ENCODE measurements at regions not wholly inside any gene's neighbourhood (a gene's known extent, or its start where the extent isn't known, plus 50 kb on each side); places are given as distances from the start of the nearest gene placed in this dataset.
"Not testable (repeated sequence)": the region's sequence is repeated elsewhere in the genome, so short reads cannot be mapped to it uniquely, and the experiment has no call there.

DNA sequence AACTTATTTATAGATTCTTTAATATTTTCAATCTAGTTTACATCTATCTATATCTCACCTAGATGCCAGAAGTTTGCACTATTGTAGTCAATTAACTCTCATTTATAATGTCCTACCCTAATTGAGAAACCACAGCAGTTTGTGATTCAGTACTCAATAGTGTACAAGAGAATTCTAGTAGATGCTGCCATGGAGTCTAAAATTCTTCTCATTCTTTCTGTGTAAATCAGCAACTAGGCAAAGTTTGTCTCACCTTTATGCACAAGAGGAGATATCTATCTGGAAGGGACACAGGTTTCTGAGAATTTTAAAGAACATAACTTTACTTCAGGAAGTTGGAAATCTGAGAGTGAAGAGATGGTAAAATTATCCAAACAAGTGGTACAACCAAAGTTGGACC lies 173.0 kb upstream of the FBXL7 start:
- no peak for DNase-seq

DNA sequence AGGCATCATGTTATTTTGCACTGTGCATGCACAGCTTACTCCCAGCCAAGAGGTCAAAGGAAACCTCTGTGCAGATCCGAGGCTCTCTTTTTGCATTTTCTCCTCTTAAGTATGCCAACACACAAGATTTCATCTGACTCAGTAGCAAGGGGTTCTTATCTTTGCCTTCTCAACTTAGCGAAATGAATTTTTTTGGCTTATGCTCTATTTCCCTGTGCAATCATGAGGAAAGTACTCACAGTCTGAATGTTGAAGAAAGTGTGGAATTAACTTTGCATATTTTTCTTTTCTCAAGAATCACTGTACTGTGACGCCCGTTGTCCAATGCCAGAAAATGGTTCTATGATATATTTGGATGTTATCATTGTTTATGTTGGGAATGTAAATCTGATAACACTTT lies 173.5 kb upstream of the FBXL7 start:
- DNase-seq: no peak

DNA sequence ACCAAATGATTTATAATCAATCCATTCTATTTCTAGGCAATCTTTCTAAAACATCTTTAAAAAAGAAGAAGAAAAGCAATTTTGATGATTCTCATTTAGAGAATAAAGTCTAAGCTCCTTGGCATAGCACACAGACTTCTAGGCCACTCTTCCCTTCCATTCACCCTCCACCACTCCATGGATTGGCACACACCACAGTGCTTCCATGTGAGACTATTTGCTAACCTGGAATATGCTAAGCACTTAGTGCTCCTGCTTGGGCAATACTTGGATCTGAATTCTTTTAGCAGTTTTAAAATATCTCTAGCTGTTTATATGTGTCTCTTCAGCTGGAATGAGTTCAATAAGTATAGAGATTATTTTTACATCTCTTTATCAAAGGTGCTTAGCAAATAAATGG lies 177.6 kb upstream of the FBXL7 start:
- DNase-seq: no peak

DNA sequence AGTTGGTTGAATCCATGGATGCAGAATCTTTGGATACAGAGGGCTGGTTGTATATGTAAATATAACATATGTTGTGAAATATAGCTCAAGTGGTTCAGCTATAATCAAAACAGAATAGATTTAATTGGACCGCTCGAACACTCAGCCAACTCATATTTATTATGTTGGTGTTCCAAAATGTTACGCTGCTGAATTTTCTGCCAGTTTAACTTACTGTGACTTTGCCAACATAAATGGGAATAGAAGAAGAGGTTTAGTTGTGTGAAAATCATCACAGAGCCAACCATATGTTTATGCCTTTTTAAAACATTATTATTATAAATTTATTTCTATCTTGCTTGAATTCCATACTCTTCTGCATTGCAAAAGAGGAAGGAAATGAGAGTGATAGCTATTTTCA lies 178.2 kb upstream of the FBXL7 start:
- no peak for DNase-seq

DNA sequence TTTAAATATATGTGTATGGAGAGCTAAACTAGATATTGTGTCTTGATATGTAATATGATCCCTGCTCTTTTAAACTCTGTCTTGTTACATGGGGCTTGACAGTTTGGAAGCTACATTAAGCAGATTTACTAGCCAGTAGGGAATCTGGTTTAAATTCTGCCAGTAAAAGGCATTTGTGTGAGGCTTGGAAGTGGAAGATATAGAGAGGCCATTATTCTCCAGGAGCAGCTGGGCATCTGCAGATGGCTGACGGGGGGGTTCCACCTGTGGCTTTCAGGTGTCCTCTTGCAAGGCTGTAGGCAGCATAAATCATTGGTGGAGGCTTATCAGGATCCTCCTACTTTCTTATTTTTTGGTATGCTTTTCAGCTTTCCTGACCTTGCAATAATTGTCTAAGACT lies 179.1 kb upstream of the FBXL7 start:
- no peak for DNase-seq

DNA sequence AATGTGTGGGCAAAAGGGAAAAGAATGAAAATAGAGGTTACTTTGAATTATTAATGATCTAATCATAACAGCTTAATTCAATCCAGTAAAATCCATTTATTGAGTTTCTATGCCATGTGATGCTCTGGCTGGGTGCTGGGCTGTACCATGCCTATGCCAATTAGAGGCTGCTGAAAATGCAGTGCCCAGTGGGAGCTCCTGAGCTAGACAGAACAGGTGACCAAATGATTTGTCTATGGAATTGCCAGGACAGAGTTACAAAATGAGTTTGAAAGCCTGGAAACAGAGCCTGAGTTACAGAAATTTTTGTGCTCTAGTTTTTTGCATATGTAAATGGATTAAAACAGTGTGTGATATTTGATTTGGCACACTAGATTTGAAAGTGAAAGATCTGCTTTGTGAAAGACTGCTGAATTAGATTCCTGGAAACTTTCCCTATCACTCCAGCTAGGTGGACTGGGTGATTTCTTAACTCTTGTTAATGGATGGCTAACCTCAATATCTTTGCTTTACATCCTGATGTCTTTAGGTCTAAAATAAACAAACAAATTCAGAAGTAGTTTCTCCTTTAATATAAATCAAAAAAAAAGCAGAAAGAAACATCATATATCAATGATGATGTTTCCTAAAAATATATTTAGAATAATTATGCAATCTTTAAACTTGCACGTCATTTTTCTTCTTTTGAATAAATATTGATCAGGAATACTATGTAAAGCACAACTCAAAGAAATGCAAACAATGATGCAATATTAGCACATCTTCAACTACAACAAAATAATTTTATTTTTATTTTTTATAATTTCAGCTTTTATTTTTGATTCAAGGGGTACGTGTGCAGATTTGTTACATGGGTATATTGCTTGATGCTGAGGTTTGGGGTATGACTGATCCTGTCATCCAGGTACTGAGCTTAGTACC lies 194.8 kb upstream of the FBXL7 start:
- no peak for DNase-seq

DNA sequence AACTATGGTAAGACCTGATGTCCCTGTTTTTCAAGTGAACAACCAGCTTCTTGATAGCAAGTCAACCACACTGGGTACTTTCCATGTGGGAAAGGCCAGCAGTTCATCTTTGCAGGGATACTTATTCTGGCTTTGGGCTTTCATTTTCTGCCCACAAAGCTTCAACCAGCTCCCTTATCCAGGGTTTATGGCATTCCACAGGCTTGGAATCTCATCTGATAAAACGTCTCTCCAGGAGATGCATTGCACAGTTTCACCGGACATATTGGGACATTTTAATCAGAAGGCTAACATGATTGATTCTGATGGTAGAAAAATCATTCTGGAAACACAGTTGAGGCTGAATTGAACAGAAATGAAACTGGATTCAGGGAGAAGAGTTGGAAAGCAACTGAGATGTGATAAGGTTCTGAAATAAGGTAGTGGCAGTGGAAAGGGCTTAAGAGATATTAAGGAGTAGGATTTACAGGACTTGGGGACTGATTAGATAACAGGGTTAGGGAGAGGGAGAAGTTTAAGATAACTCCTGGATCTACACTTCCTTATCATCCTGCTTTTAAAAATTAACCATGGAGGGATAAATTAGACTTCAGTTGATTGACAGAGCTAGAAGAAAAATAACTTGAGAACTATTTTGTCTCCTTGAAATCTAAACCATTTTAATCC lies 195.8 kb upstream of the FBXL7 start:
- no peak for DNase-seq

DNA sequence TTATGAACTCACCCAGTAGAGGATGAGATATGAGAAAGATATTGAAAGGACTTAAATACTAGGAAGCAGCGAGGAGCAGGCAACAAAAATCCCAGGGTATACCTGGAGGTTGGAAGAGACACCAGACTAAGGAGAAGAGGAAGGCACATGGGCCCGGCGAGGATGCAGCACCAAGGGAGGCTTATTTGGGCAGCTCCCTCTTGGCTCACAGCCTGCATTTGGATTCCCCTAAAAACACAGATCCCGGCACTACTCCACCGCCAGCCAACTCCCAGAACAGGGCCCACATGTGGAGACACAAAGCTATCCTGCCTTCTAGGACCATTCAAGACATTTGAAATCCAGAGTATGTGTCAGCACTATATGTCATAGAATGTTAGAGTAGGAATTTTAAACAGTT lies 199.8 kb upstream of the FBXL7 start:
- DNase-seq: no peak

DNA sequence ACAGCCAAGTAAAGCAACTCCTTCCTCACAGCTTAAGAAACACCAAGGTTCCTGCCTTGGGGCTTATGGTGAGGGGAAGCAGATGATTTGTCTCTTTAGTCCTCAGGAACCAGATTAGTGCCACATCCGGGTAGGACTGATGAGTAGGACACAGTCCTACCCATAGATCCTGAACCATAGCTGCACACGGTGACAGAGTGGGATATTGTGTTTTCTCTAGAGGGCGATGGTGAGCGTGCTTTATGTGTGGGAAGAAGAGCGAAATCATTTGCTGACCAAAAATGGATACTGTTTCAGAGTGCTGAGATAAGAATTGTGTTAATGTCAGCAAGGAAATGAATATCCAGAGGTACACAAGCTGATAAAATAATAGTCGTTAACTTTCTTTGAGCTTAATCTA lies 209.0 kb upstream of the FBXL7 start:
- DNase-seq: no peak

DNA sequence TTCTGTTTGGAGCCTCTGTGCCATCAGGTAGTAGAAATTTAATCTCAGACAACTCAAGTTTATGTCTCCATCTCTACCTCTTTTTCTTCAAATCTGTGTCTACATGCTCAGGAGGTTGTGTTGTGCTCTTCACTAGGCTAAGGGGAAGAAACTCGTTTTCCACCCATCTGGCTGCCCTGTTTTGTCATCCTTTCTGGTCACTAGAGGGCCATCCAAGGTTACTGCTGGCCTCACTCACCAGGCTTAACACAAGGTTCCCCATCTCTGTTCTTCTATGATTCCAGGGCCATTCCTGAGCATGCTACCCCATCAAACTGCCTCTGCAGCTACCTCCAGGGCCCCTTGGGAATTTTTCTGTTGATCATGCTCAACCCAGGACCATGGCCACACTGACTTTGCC lies 213.3 kb upstream of the FBXL7 start:
- DNase-seq: no peak

DNA sequence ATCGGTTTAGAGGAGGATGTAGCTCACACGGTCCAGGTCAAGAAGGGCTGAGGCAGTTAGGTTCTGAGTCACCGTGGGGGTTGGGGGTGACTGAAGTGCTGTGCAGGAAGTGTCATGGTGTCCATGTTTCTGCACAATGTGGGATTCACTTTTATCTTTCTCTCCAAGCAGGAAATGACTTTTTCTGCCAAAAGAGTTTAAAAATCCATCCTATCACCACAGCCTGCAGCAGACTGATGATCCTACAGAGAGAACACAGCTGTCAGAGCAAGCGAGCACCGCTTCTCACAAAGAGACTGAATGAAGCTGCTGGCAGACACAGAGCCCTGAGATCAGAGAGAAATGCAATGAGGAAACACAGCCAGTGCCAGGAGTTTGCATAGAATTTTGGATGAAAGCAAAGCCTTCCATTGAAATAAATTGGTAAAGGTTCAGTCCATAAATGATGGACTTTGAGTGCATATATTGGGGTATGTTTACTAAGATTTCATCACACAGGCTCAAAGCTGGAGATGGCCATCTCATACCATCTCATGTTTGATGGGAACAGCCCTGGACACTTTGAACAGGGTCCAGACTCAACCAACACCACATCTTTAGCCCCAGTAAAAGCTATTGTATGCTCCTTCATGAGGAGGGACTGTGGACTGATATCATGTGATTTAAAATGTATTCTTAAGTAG lies 213.9 kb upstream of the FBXL7 start:
- no peak for DNase-seq

DNA sequence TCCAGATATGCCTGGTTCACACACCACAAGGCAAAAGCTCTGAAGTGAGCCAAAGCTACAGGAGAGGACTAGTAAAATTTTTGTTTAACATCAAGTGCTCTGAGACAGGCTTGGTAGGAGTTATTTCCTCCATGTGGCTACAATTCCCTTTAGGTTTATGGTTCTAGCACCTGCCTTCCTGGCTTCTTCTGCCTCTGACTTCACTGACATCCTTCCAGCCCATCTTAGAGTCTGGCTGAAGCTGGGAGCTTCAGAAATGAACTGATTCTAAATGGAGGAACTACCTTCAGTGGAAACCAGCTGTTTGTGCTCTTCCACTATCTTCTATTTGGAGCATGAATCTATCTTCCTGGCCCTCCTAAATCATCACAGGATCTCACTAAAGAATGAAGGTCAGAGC lies 215.3 kb upstream of the FBXL7 start:
- no peak for DNase-seq

DNA sequence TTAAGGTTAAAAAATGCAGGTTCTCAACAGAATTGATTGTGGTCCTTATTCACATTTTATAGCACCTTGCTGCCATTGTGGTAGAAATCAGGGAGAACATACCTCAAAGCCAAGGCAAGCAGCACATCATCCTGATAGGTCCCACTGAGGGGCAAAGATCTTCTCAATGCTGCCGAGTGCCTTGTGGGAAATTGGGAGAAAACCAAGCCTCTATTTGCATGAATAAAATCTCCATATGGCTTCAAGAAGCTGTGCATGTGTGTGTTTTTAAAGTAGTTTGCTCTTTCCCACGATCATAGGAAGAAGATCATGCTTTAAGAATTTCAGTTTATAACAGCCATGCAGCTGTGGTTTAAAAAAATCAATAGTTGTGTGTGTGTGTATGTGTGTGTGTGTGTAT lies 216.9 kb upstream of the FBXL7 start:
- no peak for DNase-seq

DNA sequence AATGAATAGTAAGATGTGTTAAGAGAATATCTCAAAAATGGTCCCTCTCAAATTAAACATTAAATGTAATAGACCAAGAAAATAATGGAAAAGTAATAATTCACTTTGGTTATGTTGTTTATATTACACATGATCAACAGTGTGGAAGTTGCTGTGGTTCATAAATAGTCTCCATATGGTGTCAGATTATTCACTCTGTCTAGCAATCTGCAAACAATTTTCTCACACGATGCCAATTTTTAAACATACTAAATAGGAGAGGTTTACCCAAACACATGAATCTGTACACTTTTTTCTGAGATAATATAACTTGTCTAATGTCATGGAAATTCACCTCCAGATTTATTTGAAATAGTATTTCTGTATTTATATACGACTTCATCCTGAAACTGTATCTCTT lies 217.4 kb upstream of the FBXL7 start:
- DNase-seq: no peak

DNA sequence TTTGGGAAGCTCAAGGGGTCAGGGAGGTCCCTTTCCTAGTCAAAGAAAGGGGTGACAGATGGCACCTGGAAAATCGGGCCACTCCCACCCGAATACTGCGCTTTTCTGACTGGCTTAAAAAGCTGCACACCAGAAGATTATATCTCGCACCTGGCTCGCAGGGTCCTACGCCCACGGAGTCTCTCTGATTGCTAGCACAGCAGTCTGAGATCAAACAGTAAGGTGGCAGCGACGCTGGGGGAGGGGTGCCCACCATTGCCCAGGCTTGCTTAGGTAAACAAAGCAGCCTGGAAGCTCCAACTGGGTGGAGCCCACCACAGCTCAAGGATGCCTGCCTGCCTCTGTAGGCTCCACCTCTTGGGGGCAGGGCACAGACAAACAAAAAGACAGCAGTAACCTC lies 228.4 kb upstream of the FBXL7 start:
- DNase-seq: not testable (repeated sequence)

DNA sequence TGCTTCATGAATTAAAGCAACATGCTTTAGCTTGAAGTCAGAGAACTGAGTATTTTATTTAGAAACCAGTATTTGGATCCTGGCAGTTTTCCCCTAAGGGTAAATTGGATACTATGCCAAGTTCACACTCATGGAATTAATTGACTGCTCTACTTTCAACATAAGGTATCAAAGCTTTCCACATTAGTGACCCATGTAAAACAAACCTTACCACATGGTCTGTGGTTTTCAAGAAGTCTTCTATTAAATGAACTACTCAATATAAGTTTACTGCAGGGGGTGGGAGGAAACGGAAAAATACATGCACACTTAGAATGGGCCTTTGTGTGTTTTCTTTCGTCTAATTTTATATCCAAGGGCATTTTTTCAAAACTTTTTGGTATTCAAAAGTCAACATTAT lies 232.0 kb upstream of the FBXL7 start:
- DNase-seq: no peak

DNA sequence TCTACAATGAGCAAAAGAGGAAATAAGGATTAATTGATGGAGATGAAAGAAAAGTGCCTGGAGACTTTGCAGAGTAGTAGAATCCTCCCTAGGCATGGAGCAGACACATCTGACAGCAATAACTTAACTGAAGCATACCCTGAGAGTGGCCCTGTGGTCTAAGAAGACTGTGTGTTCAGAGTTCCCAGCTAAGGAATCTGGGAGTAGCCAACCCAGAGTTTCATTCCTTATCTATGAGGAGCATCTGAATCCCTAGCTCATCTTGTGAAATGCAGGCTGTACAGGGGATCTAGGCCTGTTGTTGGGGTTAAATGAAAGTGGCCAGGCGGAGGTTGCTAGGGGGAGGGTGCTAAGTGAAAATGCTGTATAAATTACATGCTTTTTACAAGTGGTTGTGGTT lies 233.1 kb upstream of the FBXL7 start:
- DNase-seq: no peak

DNA sequence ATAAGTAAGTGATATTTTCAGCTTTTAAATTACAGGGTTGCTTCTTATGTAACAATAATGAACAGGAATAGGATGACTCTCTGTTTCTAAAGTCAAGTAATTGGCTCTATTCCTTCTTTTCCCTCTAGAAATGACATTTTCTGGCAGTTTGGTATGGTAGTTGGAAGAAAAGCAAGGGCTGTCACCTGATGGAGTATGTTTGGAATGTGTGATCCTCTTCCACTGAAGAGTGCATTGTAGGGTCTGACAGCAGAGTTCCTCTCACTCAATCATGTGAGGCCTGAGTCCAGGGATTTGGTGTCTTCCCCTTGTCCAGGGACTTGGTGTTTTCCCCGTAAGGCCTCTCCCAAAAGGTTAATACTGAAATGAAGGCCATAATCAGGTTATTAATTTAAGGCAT lies 233.8 kb upstream of the FBXL7 start:
- DNase-seq: no peak

DNA sequence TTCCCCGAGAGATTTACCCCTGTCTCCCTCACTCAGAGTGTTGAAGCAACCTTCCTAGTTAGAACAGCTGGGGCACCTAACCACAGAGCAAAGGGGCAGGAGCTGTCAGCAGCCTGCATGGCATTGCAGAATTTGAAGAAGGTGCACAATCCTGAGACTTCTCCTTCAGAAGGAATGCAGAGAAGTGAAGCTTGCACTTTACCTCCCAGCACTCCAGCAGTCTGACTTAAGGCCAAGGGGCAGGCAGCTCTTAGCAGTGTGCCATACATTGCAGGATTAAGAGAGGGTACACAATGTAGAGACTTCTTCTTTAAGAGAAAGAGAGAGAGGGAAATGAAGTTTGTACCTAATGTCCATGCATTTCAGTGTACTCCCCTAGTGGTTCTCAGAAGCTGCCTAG lies 236.0 kb upstream of the FBXL7 start:
- DNase-seq: no peak

DNA sequence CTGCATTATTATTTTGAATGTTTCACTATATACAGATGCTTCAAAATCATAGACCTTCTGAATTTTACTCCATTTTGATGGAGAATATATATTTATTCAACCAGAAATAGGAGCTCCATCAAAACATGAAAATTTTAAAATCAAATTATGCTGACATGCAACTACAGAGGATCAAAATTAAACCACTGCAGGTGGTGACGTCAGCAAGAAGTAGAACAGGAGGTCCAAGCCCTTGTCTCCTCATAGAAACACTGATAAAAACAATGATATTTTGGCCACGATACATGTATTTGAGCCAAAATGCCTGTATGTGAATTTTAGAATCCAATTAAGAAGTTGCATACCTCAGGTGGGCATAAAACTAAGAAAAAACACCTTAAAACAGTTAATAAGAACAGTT lies 236.6 kb upstream of the FBXL7 start:
- no peak for DNase-seq

DNA sequence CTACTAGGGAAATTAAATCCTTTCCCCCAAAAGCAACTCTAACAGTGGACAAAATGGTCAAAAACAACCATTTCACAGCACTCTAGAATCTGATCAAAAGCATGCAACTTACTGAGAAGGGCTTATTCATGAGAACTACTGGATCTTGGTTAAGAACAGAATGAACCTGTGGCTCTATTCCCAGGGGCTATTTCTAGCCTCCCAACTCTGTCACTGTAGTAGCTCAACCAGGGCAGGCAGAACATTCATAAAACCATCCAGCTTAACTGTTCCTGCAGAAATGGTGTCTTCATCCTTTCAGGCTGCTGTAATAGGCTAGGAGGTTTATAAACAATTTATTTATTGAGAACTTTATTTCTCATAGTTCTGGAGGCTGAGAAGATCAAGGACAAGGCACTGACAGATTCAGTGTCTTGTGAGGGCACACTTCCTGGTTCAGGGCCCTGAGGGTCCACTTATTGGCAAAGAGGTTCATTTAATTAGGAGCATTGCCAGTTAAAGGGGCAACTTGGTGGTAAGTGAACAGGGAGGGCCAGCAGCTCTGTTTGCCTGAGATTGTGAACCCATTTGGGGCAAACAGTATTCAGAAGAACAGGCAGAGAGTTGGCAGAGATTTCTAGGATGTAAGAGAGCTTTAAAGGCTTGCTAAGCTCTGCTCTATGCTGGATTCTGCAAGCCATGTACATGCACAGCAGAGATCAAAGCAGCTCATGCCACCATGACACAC lies 238.5 kb upstream of the FBXL7 start:
- DNase-seq: no peak

DNA sequence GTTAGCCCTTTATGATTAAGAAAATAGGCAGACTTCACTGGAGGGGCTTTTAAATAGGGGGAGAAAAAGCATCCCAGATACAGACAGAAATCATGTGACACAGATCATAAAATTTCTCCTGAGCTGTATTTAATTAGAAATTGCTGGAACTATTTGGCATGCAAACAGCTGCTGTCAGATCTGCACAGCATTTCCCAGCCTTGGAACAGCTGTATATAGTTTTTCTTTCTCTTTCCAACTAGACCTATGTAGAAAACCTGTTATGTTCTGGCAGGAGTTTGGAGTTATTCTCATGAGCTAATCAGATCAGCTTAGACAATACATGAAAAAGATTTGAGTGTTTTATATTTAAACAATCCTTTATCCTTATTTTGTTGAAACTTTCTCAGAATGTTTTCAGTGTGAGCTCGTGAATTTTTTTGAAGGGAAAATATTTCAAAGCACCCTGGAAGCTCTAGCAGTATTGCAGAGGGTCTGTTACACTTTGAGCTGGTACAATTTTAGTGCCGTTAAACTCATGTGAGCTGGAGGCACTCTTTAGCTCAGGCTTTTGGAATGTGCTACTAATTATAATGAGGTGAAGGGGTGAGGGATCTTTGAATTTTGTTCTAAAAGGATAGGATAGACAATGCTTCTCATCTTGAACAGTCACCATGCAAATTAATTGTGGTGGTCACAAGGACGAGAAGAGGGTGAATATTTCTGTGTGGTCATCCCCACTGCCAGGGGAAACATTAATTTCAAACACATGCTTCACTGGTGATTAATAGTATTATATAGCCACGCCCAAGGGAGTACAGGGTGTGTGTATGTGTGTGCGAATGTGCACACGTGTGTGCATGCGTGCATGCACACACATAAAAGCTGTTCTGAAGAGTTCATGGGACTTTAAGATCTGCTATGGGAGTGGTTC lies 239.4 kb upstream of the FBXL7 start:
- DNase-seq: no peak

Data from NCI-H2081 treated with DMSO at 0.1 percent for 48 hours (cell line).